Esophagus (tissue), 2 donors: ENCODE measurements at regions not wholly inside any gene's neighbourhood (a gene's known extent, or its start where the extent isn't known, plus 50 kb on each side); places are given as distances from the start of the nearest gene placed in this dataset.

ENCODE experiments used
- H3K27ac ChIP-seq, 2 donors: one replicate each; pipeline ENCODE4 v1.5.1; 2013; ENCODE audit warnings: low read depth in 2 of 2, mild to moderate bottlenecking in 2 of 2, inconsistent platforms in 1 of 2, low read length in 1 of 2, moderate library complexity in 1 of 2
- H3K27me3 ChIP-seq, 2 donors: one replicate each; pipeline ENCODE4 v1.6.1; 2013; ENCODE audit warnings: low read length in 2 of 2, control low read depth in 1 of 2, mild to moderate bottlenecking in 1 of 2; ENCODE audit not compliant: insufficient read depth in 2 of 2, control insufficient read depth in 1 of 2
- H3K36me3 ChIP-seq, 2 donors: one replicate each; pipeline ENCODE4 v1.6.1; 2013; ENCODE audit warnings: low read length in 1 of 2; ENCODE audit not compliant: control insufficient read depth in 2 of 2, insufficient read depth in 2 of 2
- H3K4me1 ChIP-seq, 2 donors: one replicate each; pipeline ENCODE4 v1.6.1; 2013; ENCODE audit warnings: low read length in 1 of 2; ENCODE audit not compliant: control insufficient read depth in 2 of 2, insufficient read depth in 2 of 2
- H3K4me3 ChIP-seq, 2 donors: one replicate each; pipeline ENCODE4 v1.5.1; 2013; ENCODE audit warnings: low read length in 2 of 2, mild to moderate bottlenecking in 2 of 2, low read depth in 1 of 2, moderate library complexity in 1 of 2
- H3K9me3 ChIP-seq, 2 donors: one replicate each; pipeline ENCODE4 v1.6.1; 2013; ENCODE audit warnings: mild to moderate bottlenecking in 2 of 2, low read depth in 1 of 2, low read length in 1 of 2, moderate library complexity in 1 of 2; ENCODE audit not compliant: control insufficient read depth in 2 of 2, insufficient read depth in 1 of 2
- WGBS, 2 donors: extraction: QIAGEN DNeasy Blood & Tissue Kit; methylation state at CpG; one replicate each; pipeline ENCODE4 v1.1.7; 2013; 5-methylcytosine and 5-hydroxymethylcytosine counted together
- donor health status: healthy with polysubstance abuse.
- donor health status: Bipolar disorder and iron deficiency.

GRCh38 chr1:221620437-221621384 is 121.2 kb downstream of the DUSP10 start:
- 50 to 68% methylated on average over 5 of the region's 5 CpGs for WGBS, 2 donors

DNA sequence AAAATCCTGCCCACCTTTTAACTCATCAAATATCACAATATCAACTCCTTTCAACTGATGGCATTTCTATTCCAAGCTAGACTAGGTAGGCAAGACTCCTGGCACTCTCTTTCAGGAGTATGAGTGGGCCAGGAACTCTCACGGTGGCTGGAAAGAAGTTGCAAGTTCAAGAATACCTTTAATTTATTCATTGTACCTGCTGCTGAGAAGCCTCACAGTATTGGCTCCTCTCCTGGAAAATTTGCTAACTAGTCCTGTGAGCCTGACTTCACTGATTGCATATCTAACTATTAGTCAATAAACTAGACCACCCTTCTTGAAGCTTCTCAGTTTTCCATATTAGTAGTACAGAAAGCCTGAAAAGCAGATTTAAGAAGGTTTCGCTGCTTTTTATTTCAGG is 120.2 kb downstream of the DUSP10 start:
- Histone ChIP-seq H3K4me3 (no peak overlapping the region), H3K4me1 (no peaks in the 10 kb centered on the region), H3K27ac (no peak overlapping the region), H3K27me3 (no peaks in the 10 kb centered on the region), H3K9me3 (no peaks in the 10 kb centered on the region), H3K36me3 (no peaks in the 10 kb centered on the region)
- WGBS, 2 donors, result 78 to 82% methylated on average over 2 of the region's 2 CpGs

More at GRCh38 chr1:221620437-221621384, 121.2 kb downstream of the DUSP10 start:
- H3K36me3 ChIP-seq, result no peaks in the 10 kb centered on the region
- H3K27ac ChIP-seq, result no peak overlapping the region
- H3K9me3 ChIP-seq, result no peaks in the 10 kb centered on the region
- no peaks in the 10 kb centered on the region for H3K27me3 ChIP-seq
- H3K4me3 ChIP-seq, result no peak overlapping the region
- no peaks in the 10 kb centered on the region for H3K4me1 ChIP-seq

- H3K4me3 ChIP-seq, result no peak overlapping the region
- no peaks in the 10 kb centered on the region for H3K9me3 ChIP-seq
- no peaks in the 10 kb centered on the region for H3K36me3 ChIP-seq
- WGBS, 2 donors, result 86 to 91% methylated on average over 2 of the region's 2 CpGs
- H3K4me1 ChIP-seq, result no peaks in the 10 kb centered on the region
- no peak overlapping the region for H3K27ac ChIP-seq
- H3K27me3 ChIP-seq, result no peaks in the 10 kb centered on the region
These were observed 119.5 kb downstream of the DUSP10 start for GRCh38 chr1:221622389-221622788.

GRCh38 chr1:221625026-221625425 is 116.9 kb downstream of the DUSP10 start:
- Histone ChIP-seq H3K4me1 (no peaks in the 10 kb centered on the region), H3K4me3 (no peak overlapping the region), H3K9me3 (no peaks in the 10 kb centered on the region), H3K27me3 (no peaks in the 10 kb centered on the region), H3K27ac (no peak overlapping the region), H3K36me3 (no peaks in the 10 kb centered on the region)

GRCh38 chr1:221626041-221626440 is 115.8 kb downstream of the DUSP10 start:
- H3K4me3 ChIP-seq, result no peak overlapping the region
- H3K9me3 ChIP-seq, result no peaks in the 10 kb centered on the region
- 93 to 97% methylated on average over 1 of the region's 1 CpG for WGBS, 2 donors
- H3K4me1 ChIP-seq, result no peaks in the 10 kb centered on the region
- no peaks in the 10 kb centered on the region for H3K36me3 ChIP-seq
- no peaks in the 10 kb centered on the region for H3K27me3 ChIP-seq
- H3K27ac ChIP-seq, result no peak overlapping the region

- Histone ChIP-seq H3K36me3 (no peaks in the 10 kb centered on the region), H3K9me3 (no peaks in the 10 kb centered on the region), H3K27ac (no peak overlapping the region), H3K4me3 (no peak overlapping the region), H3K27me3 (no peaks in the 10 kb centered on the region), H3K4me1 (no peaks in the 10 kb centered on the region)
These were observed 111.7 kb downstream of the DUSP10 start for GRCh38 chr1:221630236-221630635.

DNA sequence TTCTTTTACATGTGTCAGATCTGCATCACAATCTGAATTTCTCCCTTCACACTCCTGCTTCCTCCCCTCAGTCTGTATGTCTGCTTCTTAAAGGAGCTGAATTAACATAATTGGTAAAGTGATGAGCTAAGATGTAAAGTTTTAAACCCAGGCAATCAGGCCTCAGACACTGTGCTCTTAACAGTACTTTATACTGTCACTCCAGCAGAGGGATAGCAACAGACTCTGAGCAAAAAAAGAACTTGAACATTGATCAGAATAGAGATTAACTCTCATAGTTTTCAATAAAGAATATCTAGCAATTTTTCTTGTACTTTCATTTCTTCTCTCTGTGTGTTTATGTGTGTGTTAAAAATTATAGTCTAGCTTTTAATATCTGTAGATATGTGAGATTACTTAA is 110.3 kb downstream of the DUSP10 start:
- no peak overlapping the region for H3K4me3 ChIP-seq
- no peaks in the 10 kb centered on the region for H3K9me3 ChIP-seq
- no peaks in the 10 kb centered on the region for H3K36me3 ChIP-seq
- H3K27ac ChIP-seq, result no peak overlapping the region
- H3K27me3 ChIP-seq, result no peaks in the 10 kb centered on the region
- H3K4me1 ChIP-seq, result no peaks in the 10 kb centered on the region

DNA sequence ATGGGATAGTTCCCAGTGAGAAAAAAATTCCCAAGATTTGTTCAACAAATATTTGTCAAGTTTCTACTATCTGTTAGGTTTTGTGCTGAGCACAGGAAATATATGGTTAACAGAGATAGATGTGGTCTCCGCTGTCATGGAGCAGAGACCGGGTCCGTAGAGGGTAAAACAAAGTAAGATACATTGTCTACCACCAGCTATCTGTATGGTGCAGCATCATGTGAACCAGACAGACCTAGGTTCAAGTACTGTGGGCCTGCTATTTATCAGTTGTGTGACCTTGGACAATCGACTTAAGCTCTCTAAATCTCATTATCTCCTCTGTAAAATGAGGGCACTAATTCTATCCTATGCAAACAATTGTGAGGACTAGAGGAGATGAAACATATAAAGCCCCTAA is 109.8 kb downstream of the DUSP10 start:
- Histone ChIP-seq H3K36me3 (no peaks in the 10 kb centered on the region), H3K4me1 (no peaks in the 10 kb centered on the region), H3K27ac (no peak overlapping the region), H3K9me3 (no peaks in the 10 kb centered on the region), H3K4me3 (no peak overlapping the region), H3K27me3 (no peaks in the 10 kb centered on the region)
- WGBS, 2 donors, result 55 to 76% methylated on average over 4 of the region's 4 CpGs

DNA sequence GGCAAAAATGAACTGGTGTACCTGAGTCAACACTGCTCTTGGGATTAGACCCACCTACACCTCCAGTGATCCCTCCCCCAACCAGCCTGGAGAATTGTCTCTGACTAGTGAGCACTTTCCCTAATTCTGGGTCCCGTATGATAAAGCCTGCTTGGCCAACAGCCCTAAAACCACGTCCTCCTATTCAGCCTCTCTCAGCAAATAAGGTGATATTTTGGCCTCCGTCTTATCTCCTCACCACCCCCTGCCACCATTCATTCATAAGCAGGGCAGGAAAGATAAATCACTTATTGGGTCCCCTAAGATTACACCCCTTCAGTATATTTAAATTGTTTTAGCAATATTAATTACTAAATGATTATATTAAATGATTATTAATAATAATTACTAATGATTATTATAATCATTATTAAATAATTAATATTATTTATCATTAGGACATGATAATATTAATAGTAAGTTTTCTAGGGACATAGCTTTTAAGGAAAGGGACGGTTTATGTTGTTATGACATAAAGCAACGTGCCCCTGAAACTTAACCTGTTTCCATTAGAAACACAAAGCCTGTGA is 108.0 kb downstream of the DUSP10 start:
- 87 to 90% methylated on average over 5 of the region's 5 CpGs for WGBS, 2 donors
- no peak overlapping the region for H3K27ac ChIP-seq
- H3K9me3 ChIP-seq, result no peaks in the 10 kb centered on the region
- no peaks in the 10 kb centered on the region for H3K27me3 ChIP-seq
- H3K36me3 ChIP-seq, result no peaks in the 10 kb centered on the region
- H3K4me3 ChIP-seq, result no peak overlapping the region
- no peaks in the 10 kb centered on the region for H3K4me1 ChIP-seq

DNA sequence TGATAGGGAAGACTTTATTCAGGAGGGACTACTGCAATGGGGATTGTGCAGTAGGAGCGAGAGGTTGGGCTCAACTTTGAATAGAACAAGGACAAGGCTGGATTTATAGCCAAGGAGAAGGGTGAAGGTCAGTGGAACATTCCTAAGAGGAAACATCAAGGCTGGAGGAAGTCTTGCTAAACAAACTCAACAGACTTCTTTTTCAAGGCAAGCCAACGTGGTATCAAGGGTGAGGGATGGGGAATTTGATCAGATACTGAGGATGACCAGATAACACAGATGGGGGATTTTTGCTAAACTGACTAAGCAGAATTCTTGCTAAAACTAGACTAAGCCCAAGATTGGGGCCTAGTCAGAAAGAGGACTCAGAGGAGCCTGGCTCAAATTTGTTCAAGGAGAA is 107.3 kb downstream of the DUSP10 start:
- H3K4me3 ChIP-seq, result no peak overlapping the region
- H3K36me3 ChIP-seq, result no peaks in the 10 kb centered on the region
- no peak overlapping the region for H3K27ac ChIP-seq
- no peaks in the 10 kb centered on the region for H3K9me3 ChIP-seq
- no peaks in the 10 kb centered on the region for H3K4me1 ChIP-seq
- 57 to 71% methylated on average over 2 of the region's 2 CpGs for WGBS, 2 donors
- no peaks in the 10 kb centered on the region for H3K27me3 ChIP-seq
